Loucy (cell line): ENCODE measurements at regions not wholly inside any gene's neighbourhood (a gene's known extent, or its start where the extent isn't known, plus 50 kb on each side); places are given as distances from the start of the nearest gene placed in this dataset.

Experiments used
- H2AFZ ChIP-seq: fragments of 200-600 bp; sonication (generic); 2 replicates; pipeline ENCODE4 v1.6.0; 2016; ENCODE audit warnings: antibody characterized with exemption, mild to moderate bottlenecking, low read length, moderate library complexity
- H3F3A ChIP-seq: fragments of 200-600 bp; 2 replicates; pipeline ENCODE4 v1.6.0; 2016; ENCODE audit warnings: antibody characterized with exemption, low read depth, mild to moderate bottlenecking
- H3K27me3 ChIP-seq: fragments of 200-600 bp; sonication (generic); 2 replicates; pipeline ENCODE4 v1.6.1; 2014; ENCODE audit warnings: low read length, mild to moderate bottlenecking; ENCODE audit not compliant: insufficient read depth, poor library complexity, severe bottlenecking
- H3K36me3 ChIP-seq: fragments of 200-600 bp; sonication (generic); 2 replicates; pipeline ENCODE4 v1.6.1; 2016; ENCODE audit warnings: low read length; ENCODE audit not compliant: insufficient read depth
- H3K4me1 ChIP-seq: fragments of 200-600 bp; sonication (generic); 2 replicates; pipeline ENCODE4 v1.5.1; 2014; ENCODE audit warnings: low read length, mild to moderate bottlenecking; ENCODE audit not compliant: insufficient read depth, poor library complexity, severe bottlenecking
- H3K4me2 ChIP-seq: fragments of 200-600 bp; sonication (generic); 2 replicates; pipeline ENCODE4 v1.6.0; 2014; ENCODE audit warnings: antibody characterized with exemption, low read length, low read depth, mild to moderate bottlenecking; ENCODE audit not compliant: poor library complexity, severe bottlenecking
- H3K4me3 ChIP-seq: fragments of 200-600 bp; sonication (generic); 2 replicates; pipeline ENCODE4 v1.5.1; 2014; ENCODE audit warnings: low read length, mild to moderate bottlenecking, mixed read lengths; ENCODE audit not compliant: poor library complexity, severe bottlenecking
- H3K79me2 ChIP-seq: fragments of 200-600 bp; sonication (generic); 2 replicates; pipeline ENCODE4 v1.6.1; 2014; ENCODE audit warnings: low read length; ENCODE audit not compliant: insufficient read depth
- H3K9ac ChIP-seq: fragments of 200-600 bp; sonication (generic); 2 replicates; pipeline ENCODE4 v1.6.0; 2014; ENCODE audit warnings: mild to moderate bottlenecking, low read depth, low read length, moderate library complexity; ENCODE audit not compliant: poor library complexity, severe bottlenecking
- H3K9me2 ChIP-seq: fragments of 200-600 bp; sonication (generic); replicated peaks from 2 replicates; pipeline ENCODE4 v1.6.1; 2016; ENCODE audit warnings: low read depth, low read length, mixed read lengths
- H3K9me3 ChIP-seq: fragments of 200-600 bp; sonication (generic); 2 replicates; pipeline ENCODE4 v1.6.1; 2014; ENCODE audit warnings: mild to moderate bottlenecking, antibody characterized with exemption, low read length, low read depth; ENCODE audit not compliant: insufficient read depth
- H4K20me1 ChIP-seq: fragments of 200-600 bp; sonication (generic); 2 replicates; pipeline ENCODE4 v1.6.0; 2014; ENCODE audit warnings: antibody characterized with exemption, low read length, mild to moderate bottlenecking; ENCODE audit not compliant: insufficient read depth, poor library complexity, severe bottlenecking
- EZH2phosphoT487 ChIP-seq: fragments of 200-600 bp; IDR thresholded peaks from 2 replicates; pipeline ENCODE4 v1.6.1; 2018; ENCODE audit warnings: antibody characterized with exemption, mild to moderate bottlenecking, moderate library complexity, borderline replicate concordance
- TF ChIP-seq, protein P1 (sequence below): fragments of 200-600 bp; sonication (generic); conservative IDR thresholded peaks from 2 replicates; pipeline ENCODE4 v1.5.1; 2014; ENCODE audit warnings: mild to moderate bottlenecking, antibody characterized with exemption, low read length

- no peak overlapping the region for H3K4me2 ChIP-seq
- no peaks in the 10 kb centered on the region for H4K20me1 ChIP-seq
- no peak overlapping the region for H3K9ac ChIP-seq
- no peak overlapping the region for H3K4me3 ChIP-seq
- H3K9me2 ChIP-seq = no peaks in the 10 kb centered on the region
- no peaks in the 10 kb centered on the region for H3K79me2 ChIP-seq
- H2AFZ ChIP-seq = no peak overlapping the region
- H3K9me3 ChIP-seq = no peaks in the 10 kb centered on the region
- peaks cover 7% of the 10 kb centered on the region for H3K4me1 ChIP-seq
- no peaks in the 10 kb centered on the region for H3F3A ChIP-seq
- peaks cover 8% of the 10 kb centered on the region for H3K27me3 ChIP-seq
- no peaks in the 10 kb centered on the region for H3K36me3 ChIP-seq
- TF ChIP-seq, protein P1, sequence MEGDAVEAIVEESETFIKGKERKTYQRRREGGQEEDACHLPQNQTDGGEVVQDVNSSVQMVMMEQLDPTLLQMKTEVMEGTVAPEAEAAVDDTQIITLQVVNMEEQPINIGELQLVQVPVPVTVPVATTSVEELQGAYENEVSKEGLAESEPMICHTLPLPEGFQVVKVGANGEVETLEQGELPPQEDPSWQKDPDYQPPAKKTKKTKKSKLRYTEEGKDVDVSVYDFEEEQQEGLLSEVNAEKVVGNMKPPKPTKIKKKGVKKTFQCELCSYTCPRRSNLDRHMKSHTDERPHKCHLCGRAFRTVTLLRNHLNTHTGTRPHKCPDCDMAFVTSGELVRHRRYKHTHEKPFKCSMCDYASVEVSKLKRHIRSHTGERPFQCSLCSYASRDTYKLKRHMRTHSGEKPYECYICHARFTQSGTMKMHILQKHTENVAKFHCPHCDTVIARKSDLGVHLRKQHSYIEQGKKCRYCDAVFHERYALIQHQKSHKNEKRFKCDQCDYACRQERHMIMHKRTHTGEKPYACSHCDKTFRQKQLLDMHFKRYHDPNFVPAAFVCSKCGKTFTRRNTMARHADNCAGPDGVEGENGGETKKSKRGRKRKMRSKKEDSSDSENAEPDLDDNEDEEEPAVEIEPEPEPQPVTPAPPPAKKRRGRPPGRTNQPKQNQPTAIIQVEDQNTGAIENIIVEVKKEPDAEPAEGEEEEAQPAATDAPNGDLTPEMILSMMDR = no peak
- TF ChIP-seq EZH2phosphoT487 = no peak
These were observed 184.4 kb downstream of the UNC5CL start for GRCh38 chr6:40854592-40854991.

DNA sequence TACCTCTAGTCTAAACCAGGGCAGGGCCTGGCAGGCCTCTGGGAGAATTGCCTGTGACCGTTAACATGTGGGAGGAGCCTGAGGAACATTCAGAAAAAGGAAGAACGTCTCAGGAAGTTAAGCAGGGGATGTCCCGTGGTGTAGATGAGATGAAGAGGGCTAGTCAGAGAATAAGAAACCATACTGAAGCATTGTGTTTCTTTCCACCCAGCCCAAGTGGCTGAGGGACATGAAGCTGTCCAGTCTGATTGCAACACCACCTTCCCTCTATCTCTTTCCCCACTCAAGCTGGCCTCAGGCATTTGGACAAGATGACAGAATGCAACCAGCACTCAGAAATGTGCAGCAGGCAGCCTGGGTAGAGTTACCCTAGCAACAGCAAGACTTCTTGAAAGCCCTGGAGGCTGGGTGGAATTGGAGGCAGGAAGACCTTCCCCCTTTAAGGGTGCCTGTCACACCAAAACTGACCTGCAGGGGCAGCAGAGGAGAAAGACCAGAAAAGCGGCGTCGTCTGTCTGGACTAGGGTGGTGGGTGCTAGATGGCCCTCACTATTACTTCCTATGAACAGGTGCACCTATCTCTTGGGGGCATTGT, 186.1 kb downstream of the UNC5CL start:
- H3K79me2 ChIP-seq = no peaks in the 10 kb centered on the region
- H3K4me2 ChIP-seq = no peak overlapping the region
- no peak overlapping the region for H3K4me3 ChIP-seq
- no peaks in the 10 kb centered on the region for H3F3A ChIP-seq
- peaks cover 8% of the 10 kb centered on the region for H3K27me3 ChIP-seq
- H3K9me3 ChIP-seq = no peaks in the 10 kb centered on the region
- TF ChIP-seq, protein P1 = peak; percentile 73
- TF ChIP-seq EZH2phosphoT487 = no peak
- peak overlapping the region; percentile 53 for H2AFZ ChIP-seq
- H3K36me3 ChIP-seq = no peaks in the 10 kb centered on the region
- peaks cover 7% of the 10 kb centered on the region for H3K4me1 ChIP-seq
- no peaks in the 10 kb centered on the region for H4K20me1 ChIP-seq
- H3K9ac ChIP-seq = no peak overlapping the region
- no peaks in the 10 kb centered on the region for H3K9me2 ChIP-seq

DNA sequence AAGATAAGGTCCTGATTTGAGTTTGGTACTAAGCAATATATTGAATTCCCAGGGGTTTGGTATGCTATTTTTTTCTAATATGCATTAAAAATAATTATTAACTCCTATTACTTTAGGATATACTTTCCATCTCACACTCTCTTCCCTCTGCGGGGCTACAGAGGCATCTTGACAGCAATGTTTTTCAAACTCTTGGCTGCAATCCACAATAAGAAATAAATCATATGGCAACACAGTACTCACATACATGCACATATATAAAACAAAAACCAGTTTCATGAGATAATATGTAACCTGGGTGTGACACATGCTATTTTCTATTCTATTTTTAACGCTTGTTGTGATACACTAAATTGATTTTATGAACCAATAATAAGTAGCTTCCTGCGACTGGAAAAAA, 189.5 kb downstream of the UNC5CL start:
- no peaks in the 10 kb centered on the region for H3K9me2 ChIP-seq
- H4K20me1 ChIP-seq = no peaks in the 10 kb centered on the region
- no peaks in the 10 kb centered on the region for H3K9me3 ChIP-seq
- H3K4me2 ChIP-seq = no peak overlapping the region
- H3F3A ChIP-seq = no peaks in the 10 kb centered on the region
- H3K4me3 ChIP-seq = no peak overlapping the region
- H3K79me2 ChIP-seq = no peaks in the 10 kb centered on the region
- H3K27me3 ChIP-seq = no peaks in the 10 kb centered on the region
- H3K36me3 ChIP-seq = no peaks in the 10 kb centered on the region
- H3K4me1 ChIP-seq = peaks cover 8% of the 10 kb centered on the region
- H3K9ac ChIP-seq = no peak overlapping the region
- TF ChIP-seq EZH2phosphoT487 = no peak
- TF ChIP-seq, protein P1 = no peak
- no peak overlapping the region for H2AFZ ChIP-seq
